WERI-Rb-1 (cell line): ENCODE measurements at regions not wholly inside any gene's neighbourhood (a gene's known extent, or its start where the extent isn't known, plus 50 kb on each side); places are given as distances from the start of the nearest gene placed in this dataset.
"Not testable (repeated sequence)": the region's sequence is repeated elsewhere in the genome, so short reads cannot be mapped to it uniquely, and the experiment has no call there.

Source experiments
- DNase-seq: peaks from one replicate; pipeline ENCODE4 v3.0.0-alpha.2; 2020
- H3K27ac ChIP-seq: fragments of 250-450 bp; sonication (Bioruptor Pico); 2 replicates; pipeline ENCODE4 v1.5.1; 2020; ENCODE audit warnings: mild to moderate bottlenecking, moderate library complexity
- H3K27me3 ChIP-seq: fragments of 250-450 bp; sonication (Bioruptor Pico); 2 replicates; pipeline ENCODE4 v1.5.1; 2021; ENCODE audit warnings: mild to moderate bottlenecking, low read depth, moderate library complexity; ENCODE audit not compliant: insufficient read depth, severe bottlenecking
- H3K36me3 ChIP-seq: fragments of 250-450 bp; sonication (Bioruptor Pico); 2 replicates; pipeline ENCODE4 v1.5.1; 2020; ENCODE audit warnings: mild to moderate bottlenecking, moderate library complexity
- H3K4me3 ChIP-seq: 2 replicates; pipeline ENCODE4 v1.5.1; 2011; ENCODE audit warnings: low read depth, mild to moderate bottlenecking, control low read depth, low read length
- H3K9me3 ChIP-seq: fragments of 250-450 bp; sonication (Bioruptor Pico); 2 replicates; pipeline ENCODE4 v1.5.1; 2021; ENCODE audit warnings: mild to moderate bottlenecking, moderate library complexity; ENCODE audit not compliant: severe bottlenecking
- CTCF ChIP-seq: IDR thresholded peaks from 2 replicates; pipeline ENCODE4 v1.5.1; 2011; ENCODE audit warnings: low read depth, mild to moderate bottlenecking, control low read depth, inconsistent platforms, low read length

GRCh38 chr12:33832900-33833299 lies 189.4 kb upstream of the ALG10 start:
- Histone ChIP-seq H3K27me3 (peaks cover 41% of the 10 kb centered on the region), H3K27ac (no peak overlapping the region), H3K4me3 (no peak overlapping the region), H3K9me3 (no peaks in the 10 kb centered on the region), H3K36me3 (no peaks in the 10 kb centered on the region)
- DNase-seq = no peak
- no peak for TF ChIP-seq CTCF

DNA sequence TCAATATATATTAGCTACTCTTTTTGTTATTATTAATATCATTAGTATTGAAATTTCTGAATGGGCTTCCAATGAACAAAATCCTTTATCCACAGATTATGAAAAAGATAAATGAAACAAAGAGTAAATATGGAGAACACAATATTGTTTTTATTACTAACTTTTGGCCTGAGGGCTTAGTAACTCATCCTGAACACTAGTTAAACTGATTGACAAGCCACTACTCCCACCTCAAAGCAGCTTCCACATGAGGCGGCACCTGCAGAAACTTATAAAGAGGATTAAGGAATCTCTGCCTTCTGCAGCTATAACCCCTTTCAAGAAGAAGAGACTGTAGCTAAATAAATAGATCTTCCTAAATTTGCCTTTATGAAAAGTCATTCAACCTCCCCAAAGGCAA lies 187.6 kb upstream of the ALG10 start:
- Histone ChIP-seq H3K27me3 (peaks cover 31% of the 10 kb centered on the region), H3K9me3 (no peaks in the 10 kb centered on the region), H3K27ac (no peak overlapping the region), H3K4me3 (no peak overlapping the region), H3K36me3 (no peaks in the 10 kb centered on the region)
- no peak for DNase-seq
- TF ChIP-seq CTCF = no peak

GRCh38 chr12:33876618-33877017 lies 145.7 kb upstream of the ALG10 start:
- H3K27me3 ChIP-seq = peaks cover 12% of the 10 kb centered on the region
- DNase-seq = no peak
- no peak overlapping the region for H3K4me3 ChIP-seq
- no peak for TF ChIP-seq CTCF
- H3K9me3 ChIP-seq = no peaks in the 10 kb centered on the region
- no peak overlapping the region for H3K27ac ChIP-seq
- no peaks in the 10 kb centered on the region for H3K36me3 ChIP-seq

- Histone ChIP-seq H3K27ac (no peak overlapping the region), H3K4me3 (no peak overlapping the region), H3K27me3 (peaks cover 11% of the 10 kb centered on the region), H3K9me3 (no peaks in the 10 kb centered on the region), H3K36me3 (no peaks in the 10 kb centered on the region)
- no peak for TF ChIP-seq CTCF
- no peak for DNase-seq
Measured at GRCh38 chr12:33892425-33892824, 129.9 kb upstream of the ALG10 start.

GRCh38 chr12:33920460-33920859 lies 101.8 kb upstream of the ALG10 start:
- not testable (repeated sequence) for H3K9me3 ChIP-seq, DNase-seq, H3K4me3 ChIP-seq, H3K27me3 ChIP-seq, H3K36me3 ChIP-seq, H3K27ac ChIP-seq

GRCh38 chr12:33926095-33926494 lies 96.2 kb upstream of the ALG10 start:
- no peak for DNase-seq
- Histone ChIP-seq H3K27ac (no peak overlapping the region), H3K4me3 (no peak overlapping the region), H3K9me3 (no peaks in the 10 kb centered on the region), H3K27me3 (peaks cover 3% of the 10 kb centered on the region), H3K36me3 (no peaks in the 10 kb centered on the region)
- no peak for TF ChIP-seq CTCF

DNA sequence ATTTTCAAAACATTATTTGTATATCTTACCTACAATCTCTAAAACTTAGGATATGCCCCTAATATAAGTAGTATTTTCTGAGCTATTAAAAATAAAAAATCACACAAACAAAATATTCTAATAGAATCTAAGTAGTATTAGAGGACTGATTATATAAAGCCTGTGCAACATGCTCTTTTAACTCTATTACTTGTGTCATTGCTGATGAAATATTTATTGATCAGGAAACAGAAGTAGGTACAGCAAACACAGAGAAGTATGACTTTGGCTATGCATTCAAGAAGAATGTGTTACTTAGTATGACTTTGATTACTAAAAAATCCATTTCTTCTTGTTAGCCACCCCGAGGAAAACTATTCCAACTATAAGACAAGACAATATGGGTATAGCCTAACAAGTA lies 84.6 kb upstream of the ALG10 start:
- not testable (repeated sequence) for DNase-seq, H3K9me3 ChIP-seq, H3K36me3 ChIP-seq, H3K4me3 ChIP-seq, H3K27me3 ChIP-seq, H3K27ac ChIP-seq
